GM18505 (cell line): ENCODE measurements at regions not wholly inside any gene's neighbourhood (a gene's known extent, or its start where the extent isn't known, plus 50 kb on each side); places are given as distances from the start of the nearest gene placed in this dataset.

Experiments
- ATAC-seq: cut with Tn5 transposase; IDR thresholded peaks from one replicate; pipeline ENCODE4 v1.9.1; 2021; ENCODE audit not compliant: unreplicated experiment
- POLR2A ChIP-seq: IDR thresholded peaks from 4 replicates; pipeline ENCODE4 v1.6.1; 2011; ENCODE audit warnings: borderline replicate concordance; ENCODE audit not compliant: insufficient read depth, insufficient read length; ENCODE audit errors: extremely low read depth

- no peak for TF ChIP-seq POLR2A
- ATAC-seq = peak; percentile 12
Observed at GRCh38 chr15:31473385-31474058, 146.9 kb downstream of the KLF13 start.

- ATAC-seq = no peak
- TF ChIP-seq POLR2A = no peak
Observed at GRCh38 chr15:31474059-31474868, 147.6 kb downstream of the KLF13 start.

DNA sequence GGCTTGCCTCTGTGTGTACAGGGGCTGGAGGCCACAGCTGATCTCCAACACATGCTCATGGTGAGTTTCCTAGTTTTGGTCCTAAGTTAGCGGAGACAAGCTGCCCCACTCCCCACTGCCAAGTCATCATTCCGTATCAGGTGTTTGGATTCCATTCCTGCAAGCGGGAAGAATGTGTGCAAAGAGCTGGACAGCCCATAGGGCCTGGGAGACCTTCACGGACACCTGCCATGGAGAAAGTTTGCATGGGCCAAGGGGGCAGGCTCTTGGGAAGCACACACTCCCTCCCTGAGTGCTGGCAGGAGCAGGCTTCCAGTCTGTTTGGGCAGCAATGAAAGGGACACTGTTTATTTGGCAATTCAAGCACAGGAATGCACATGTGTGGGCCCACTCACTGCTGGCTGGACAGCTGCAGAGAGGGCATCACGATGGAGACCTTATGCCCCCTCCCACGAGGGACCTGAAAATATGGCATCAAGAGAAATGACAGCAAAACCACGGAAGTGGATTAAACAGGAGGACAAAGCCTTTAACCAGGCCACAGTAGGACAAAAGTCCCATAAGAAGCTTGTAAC is 149.7 kb downstream of the KLF13 start:
- TF ChIP-seq POLR2A = no peak
- ATAC-seq = no peak

DNA sequence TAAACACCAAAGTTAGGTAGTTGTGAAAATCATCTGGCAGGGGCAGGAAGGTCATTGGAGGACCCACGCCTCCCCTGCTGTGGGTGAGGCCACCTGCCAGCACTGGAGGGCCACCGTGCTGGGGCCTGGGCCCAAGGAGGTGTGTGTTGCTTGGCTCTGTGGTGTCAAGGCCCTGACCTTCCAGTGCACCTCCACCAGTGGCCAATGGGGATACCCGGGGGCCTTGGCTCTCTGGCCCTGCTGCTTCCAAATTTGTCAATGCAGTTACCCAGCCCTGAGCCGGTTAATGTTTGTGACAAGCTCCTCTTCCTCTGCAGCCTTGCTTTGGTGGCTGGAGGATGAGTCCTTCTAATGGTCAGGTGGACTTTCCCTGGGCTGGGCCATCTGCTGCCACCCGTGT is 150.2 kb downstream of the KLF13 start:
- no peak for TF ChIP-seq POLR2A

GRCh38 chr15:31477301-31477700 is 150.7 kb downstream of the KLF13 start:
- TF ChIP-seq POLR2A = no peak
- ATAC-seq = no peak

More for the DNA sequence above, 150.2 kb downstream of the KLF13 start:
- no peak for ATAC-seq

DNA sequence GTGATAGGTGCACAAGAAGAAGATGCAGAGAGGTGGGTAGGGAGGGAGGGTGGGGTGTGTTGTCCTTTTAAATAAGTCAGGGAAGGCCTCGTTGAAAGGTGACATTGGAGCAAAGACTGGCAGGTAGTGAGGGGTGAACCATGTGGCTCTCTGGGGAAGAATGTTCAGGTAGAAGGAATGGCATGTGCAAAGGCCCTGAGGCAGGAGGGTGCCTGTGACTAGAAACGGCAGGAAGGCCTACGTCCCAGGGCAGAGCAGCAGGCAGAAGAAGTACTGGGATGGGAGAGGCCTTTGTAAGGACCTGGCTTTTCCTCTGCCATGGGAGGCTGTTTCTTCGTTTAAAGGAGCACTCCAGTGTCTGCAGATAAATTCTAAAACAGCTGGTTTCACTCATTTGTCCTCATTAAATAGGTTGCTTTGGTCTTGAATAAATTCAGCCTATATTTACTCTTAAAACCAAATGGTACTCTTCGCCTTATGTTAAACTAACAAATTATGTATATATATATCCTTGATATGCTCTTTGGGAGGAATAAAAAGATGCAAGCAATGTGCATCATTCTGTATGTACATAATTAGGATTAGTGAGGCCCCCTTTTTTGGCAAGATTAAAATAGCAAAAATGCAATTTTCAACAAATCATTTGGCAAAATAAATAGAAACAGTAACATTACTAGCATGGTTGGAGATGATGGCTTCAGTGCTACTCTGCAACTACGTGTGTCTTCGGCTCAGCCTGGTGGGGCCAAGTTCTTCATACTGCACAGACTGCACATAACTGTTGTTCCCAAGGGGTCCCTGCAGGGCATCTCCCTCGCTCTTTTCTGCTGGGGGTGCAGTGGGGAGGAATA is 151.4 kb downstream of the KLF13 start:
- TF ChIP-seq POLR2A = no peak
- ATAC-seq = no peak

DNA sequence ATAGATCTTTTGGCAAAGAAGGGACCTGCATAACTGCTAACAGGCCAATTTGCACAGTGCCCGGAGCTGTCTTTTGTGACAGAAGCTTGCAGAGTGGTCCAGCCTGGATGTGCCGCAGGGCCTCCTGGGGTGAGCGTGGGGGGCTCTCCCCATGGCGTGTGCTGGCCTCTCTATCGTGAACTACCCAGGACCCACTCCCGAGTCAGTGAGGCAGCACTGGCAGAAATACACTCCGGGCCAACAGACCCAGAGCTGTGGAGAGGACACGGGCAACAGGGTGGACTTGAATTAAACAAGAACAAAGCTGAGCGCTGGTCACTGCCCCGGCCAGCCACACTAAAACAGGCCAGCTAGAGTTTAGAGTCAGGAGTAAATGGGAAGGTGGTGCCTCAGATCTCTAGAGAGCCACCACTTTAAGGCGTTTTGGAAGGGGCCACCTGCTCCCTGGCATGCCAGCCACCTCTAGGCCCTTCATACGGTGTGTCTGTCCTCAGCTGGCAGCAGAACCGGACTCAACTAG is 152.1 kb downstream of the KLF13 start:
- no peak for ATAC-seq
- no peak for TF ChIP-seq POLR2A

- TF ChIP-seq POLR2A = no peak
- no peak for ATAC-seq
Observed at GRCh38 chr15:31480356-31481025, 153.9 kb downstream of the KLF13 start.

GRCh38 chr15:31481142-31481541 is 154.5 kb downstream of the KLF13 start:
- no peak for ATAC-seq
- TF ChIP-seq POLR2A = no peak

- ATAC-seq = no peak
- TF ChIP-seq POLR2A = no peak
Observed at GRCh38 chr15:31482122-31482922, 155.7 kb downstream of the KLF13 start.

DNA sequence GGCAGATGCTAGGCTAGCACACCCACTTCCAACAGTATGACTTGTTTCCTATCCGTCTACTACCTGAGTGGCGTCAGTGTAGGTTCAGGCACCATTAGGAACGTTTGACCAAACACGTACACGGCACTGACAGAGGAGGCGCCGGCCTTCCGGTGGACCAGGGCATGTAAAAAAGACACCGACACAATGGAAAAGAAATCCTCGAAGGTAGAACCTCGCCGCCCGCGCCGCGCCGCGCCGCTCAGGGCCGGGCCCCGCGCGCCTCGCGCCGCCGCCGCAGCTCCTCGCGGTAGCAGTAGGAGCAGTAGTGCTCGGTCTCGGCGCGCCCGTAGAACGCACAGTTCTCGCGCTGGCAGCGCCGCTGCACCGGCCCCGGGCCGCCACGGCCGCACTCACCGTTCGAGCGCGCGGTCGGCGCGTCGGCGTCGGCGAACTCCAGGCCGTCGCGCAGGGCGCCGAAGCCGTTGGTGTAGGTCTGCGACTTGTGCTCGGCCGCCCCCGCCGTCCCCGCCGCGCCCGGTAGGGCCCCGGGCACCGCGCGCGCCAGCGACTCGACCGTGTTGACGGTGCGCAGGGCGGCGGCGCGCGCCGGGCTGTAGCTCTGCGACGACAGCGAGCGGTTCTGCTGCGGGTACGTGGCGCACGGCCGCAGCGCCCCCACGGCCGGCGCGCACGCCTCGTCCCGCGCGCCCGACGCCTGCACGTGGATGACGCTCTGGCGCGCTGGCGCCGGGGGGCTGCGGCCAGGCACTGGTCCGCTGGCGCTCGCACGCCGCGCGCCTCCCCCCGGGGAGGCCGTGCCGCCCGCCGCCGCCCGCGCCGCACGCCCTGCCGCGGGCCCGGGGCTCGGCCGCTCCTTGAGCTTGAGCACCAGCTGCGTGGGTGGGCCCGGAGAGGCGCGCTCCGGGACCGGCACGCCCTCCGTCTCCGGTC is 156.7 kb downstream of the KLF13 start:
- TF ChIP-seq POLR2A = no peak
- ATAC-seq = no peak
